ENCODE measurements at regions not wholly inside any gene's neighbourhood (a gene's known extent, or its start where the extent isn't known, plus 50 kb on each side); places are given as distances from the start of the nearest gene placed in this dataset.

GRCh38 chr4:173891072-173891471 lies 361.0 kb upstream of the HAND2 start:
- TF ChIP-seq, protein P1, sequence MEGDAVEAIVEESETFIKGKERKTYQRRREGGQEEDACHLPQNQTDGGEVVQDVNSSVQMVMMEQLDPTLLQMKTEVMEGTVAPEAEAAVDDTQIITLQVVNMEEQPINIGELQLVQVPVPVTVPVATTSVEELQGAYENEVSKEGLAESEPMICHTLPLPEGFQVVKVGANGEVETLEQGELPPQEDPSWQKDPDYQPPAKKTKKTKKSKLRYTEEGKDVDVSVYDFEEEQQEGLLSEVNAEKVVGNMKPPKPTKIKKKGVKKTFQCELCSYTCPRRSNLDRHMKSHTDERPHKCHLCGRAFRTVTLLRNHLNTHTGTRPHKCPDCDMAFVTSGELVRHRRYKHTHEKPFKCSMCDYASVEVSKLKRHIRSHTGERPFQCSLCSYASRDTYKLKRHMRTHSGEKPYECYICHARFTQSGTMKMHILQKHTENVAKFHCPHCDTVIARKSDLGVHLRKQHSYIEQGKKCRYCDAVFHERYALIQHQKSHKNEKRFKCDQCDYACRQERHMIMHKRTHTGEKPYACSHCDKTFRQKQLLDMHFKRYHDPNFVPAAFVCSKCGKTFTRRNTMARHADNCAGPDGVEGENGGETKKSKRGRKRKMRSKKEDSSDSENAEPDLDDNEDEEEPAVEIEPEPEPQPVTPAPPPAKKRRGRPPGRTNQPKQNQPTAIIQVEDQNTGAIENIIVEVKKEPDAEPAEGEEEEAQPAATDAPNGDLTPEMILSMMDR (IDR thresholded peaks at IDR 0.05; ENCODE audit: borderline replicate concordance, insufficient read depth, low read depth, low read length) = no peak
- no peak overlapping the region for H3K4me3 ChIP-seq (ENCODE audit: low read depth, low read length)

DNA sequence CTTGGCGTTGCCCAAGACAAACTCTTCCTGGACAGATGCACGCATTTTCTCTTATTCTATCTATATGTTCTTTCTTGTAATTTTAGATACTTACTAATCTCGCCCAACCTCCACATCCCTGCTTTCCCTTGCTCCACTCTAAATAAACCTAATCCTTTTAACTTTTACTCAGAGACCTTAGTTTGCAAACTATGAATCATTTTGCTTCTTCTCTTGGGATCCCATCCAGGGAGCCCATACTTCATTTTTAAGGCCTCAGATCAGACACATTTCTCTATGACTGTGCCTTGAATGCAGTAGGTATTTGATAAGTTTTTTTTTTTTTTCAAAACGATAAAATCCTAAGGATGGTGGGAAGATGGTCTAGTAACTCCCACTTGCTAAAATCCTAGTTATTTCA lies 353.8 kb upstream of the HAND2 start:
- H3K4me3 ChIP-seq (ENCODE audit: low read depth, low read length) = no peak overlapping the region
- TF ChIP-seq, protein P1 (IDR thresholded peaks at IDR 0.05; ENCODE audit: borderline replicate concordance, insufficient read depth, low read depth, low read length) = no peak

- TF ChIP-seq, protein P1 (IDR thresholded peaks at IDR 0.05; ENCODE audit: borderline replicate concordance, insufficient read depth, low read depth, low read length) = no peak
- no peak overlapping the region for H3K4me3 ChIP-seq (ENCODE audit: low read depth, low read length)
Measured at GRCh38 chr4:173880897-173881296, 350.9 kb upstream of the HAND2 start.

DNA sequence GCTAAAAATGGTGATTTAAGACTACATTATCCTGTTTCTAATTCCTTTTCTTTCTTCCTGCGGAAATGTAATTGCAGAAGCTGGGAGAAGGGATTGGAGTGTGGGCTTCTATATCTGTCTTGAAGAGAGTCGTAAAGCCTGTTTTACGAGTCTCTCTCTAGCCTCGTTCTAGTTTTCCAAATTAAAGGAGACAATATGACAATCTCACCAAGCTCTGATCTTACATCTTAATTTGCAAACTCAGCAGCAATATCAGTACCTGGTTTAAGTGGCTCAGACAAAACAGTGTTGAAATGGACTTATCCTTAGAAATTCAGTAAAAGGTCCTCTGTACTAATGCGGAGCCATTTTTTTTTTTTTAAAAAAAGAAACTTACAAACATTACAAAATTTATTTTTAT lies 349.5 kb upstream of the HAND2 start:
- TF ChIP-seq, protein P1 (IDR thresholded peaks at IDR 0.05; ENCODE audit: borderline replicate concordance, insufficient read depth, low read depth, low read length) = no peak
- H3K4me3 ChIP-seq (ENCODE audit: low read depth, low read length) = no peak overlapping the region

DNA sequence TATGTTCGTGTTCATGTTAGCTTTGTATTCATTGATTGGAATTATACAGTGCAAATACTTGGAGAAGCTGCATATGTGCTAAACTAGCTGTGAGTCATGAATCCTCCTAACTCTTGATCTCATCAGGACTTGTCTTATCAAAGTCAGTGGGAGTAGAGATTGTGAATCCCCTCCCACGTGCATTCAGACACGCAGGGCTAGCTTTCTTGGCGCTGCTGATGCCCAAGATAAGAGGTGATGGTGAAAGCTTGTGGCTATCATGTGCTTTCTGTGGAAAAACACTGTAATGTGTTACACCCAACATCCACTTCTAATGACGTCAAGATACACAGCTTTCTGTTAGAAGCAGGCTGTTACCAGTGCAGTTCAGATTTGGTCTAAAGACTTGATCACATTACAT lies 348.7 kb upstream of the HAND2 start:
- no peak overlapping the region for H3K4me3 ChIP-seq (ENCODE audit: low read depth, low read length)
- TF ChIP-seq, protein P1 (IDR thresholded peaks at IDR 0.05; ENCODE audit: borderline replicate concordance, insufficient read depth, low read depth, low read length) = no peak

GRCh38 chr4:173871643-173872042 lies 341.6 kb upstream of the HAND2 start:
- H3K4me3 ChIP-seq (ENCODE audit: low read depth, low read length) = no peak overlapping the region
- TF ChIP-seq, protein P1 (IDR thresholded peaks at IDR 0.05; ENCODE audit: borderline replicate concordance, insufficient read depth, low read depth, low read length) = no peak

- no peak overlapping the region for H3K4me3 ChIP-seq (ENCODE audit: low read depth, low read length)
- TF ChIP-seq, protein P1 (IDR thresholded peaks at IDR 0.05; ENCODE audit: borderline replicate concordance, insufficient read depth, low read depth, low read length) = no peak
Measured at GRCh38 chr4:173866322-173867026, 336.4 kb upstream of the HAND2 start.
